PC-3 (cell line): ENCODE measurements at regions not wholly inside any gene's neighbourhood (a gene's known extent, or its start where the extent isn't known, plus 50 kb on each side); places are given as distances from the start of the nearest gene placed in this dataset.

Experiments
- EZH2 ChIP-seq: fragments of 300-600 bp; sonication (generic); IDR thresholded peaks from one replicate; pipeline ENCODE4 v1.6.1; 2017; ENCODE audit warnings: antibody characterized with exemption, mild to moderate bottlenecking, low read length; ENCODE audit not compliant: unreplicated experiment
- EZH2phosphoT487 ChIP-seq: fragments of 300-600 bp; sonication (generic); IDR thresholded peaks from 2 replicates; pipeline ENCODE4 v1.6.1; 2018; ENCODE audit warnings: mild to moderate bottlenecking, antibody characterized with exemption, low read length, borderline replicate concordance
- TF ChIP-seq, protein P1 (sequence below): fragments of 300-600 bp; sonication (generic); conservative IDR thresholded peaks from 2 replicates; pipeline ENCODE4 v1.5.1; 2017; ENCODE audit warnings: antibody characterized with exemption, low read depth, mild to moderate bottlenecking, low read length

GRCh38 chr3:102714567-102714966 lies 279.8 kb downstream of the ZPLD1 start:
- TF ChIP-seq, protein P1, sequence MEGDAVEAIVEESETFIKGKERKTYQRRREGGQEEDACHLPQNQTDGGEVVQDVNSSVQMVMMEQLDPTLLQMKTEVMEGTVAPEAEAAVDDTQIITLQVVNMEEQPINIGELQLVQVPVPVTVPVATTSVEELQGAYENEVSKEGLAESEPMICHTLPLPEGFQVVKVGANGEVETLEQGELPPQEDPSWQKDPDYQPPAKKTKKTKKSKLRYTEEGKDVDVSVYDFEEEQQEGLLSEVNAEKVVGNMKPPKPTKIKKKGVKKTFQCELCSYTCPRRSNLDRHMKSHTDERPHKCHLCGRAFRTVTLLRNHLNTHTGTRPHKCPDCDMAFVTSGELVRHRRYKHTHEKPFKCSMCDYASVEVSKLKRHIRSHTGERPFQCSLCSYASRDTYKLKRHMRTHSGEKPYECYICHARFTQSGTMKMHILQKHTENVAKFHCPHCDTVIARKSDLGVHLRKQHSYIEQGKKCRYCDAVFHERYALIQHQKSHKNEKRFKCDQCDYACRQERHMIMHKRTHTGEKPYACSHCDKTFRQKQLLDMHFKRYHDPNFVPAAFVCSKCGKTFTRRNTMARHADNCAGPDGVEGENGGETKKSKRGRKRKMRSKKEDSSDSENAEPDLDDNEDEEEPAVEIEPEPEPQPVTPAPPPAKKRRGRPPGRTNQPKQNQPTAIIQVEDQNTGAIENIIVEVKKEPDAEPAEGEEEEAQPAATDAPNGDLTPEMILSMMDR: no peak
- TF ChIP-seq EZH2phosphoT487 (no peak), EZH2 (no peak)
